ENCODE measurements at regions not wholly inside any gene's neighbourhood (a gene's known extent, or its start where the extent isn't known, plus 50 kb on each side); places are given as distances from the start of the nearest gene placed in this dataset.

DNA sequence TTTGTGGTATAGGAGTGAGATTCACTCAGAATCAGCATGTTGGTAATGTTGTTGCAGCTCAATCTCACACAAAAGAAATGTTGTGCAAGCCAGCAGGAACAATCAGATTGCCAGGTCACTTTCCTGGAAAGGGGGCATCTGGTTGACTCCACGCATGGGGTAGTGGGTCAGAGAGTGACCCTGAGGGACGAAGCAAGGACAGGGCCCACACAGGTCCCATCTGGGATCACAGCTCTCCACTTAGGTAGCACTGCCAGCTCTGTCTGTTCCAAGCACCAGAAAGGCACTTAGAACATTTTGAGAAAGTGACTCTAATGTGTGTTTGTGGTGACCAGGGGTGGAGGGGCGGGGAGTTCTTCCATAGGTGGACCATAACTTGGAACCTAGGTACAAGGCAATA is 109.5 kb downstream of the RASSF10 start (continued):
- no peak for TF ChIP-seq ZNF138 (tag by site-specific recombination; IDR thresholded peaks at IDR 0.05; ENCODE audit: borderline replicate concordance)

DNA sequence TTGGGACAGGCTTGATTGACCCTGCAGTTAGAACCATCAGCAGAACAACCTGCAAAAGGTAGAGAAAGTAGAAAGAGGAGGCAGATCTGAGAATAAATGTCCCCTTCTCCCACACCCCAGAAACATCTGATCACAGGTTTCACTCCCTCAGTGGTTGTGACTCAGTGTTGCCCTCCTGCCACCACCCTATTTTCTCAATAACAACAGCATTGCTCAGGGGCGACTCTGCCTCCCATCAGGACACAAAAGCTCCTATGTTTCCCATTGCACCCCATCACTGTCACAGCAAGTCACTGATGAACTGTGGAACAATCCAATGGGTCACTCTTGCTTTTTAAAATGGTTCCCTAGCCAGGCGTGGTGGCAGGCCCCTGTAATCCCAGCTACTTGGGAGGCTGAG is 110.2 kb downstream of the RASSF10 start:
- Histone ChIP-seq H3K4me1 (ENCODE audit: control insufficient read depth, insufficient read depth, low read length) (no peaks in the 10 kb centered on the region), H3K36me3 (ENCODE audit: control insufficient read depth in 2 of 2, insufficient read depth in 1 of 2, low read length in 2 of 2) (no peaks in the 10 kb centered on the region), H3K4me3 (ENCODE audit: low read depth, low read length) (no peak overlapping the region), H3K27ac (ENCODE audit: extremely low read depth, low read depth, low read length) (no peak overlapping the region), H3K9me3 (ENCODE audit: control insufficient read depth, insufficient read depth, low read depth, low read length) (no peaks in the 10 kb centered on the region)
- ChIA-PET POLR2A (no interaction called here), CTCF (no interaction called here)
- TF ChIP-seq GFI1B (tag by site-specific recombination; IDR thresholded peaks at IDR 0.05) (no peak), ZNF560 (tag by site-specific recombination; IDR thresholded peaks at IDR 0.05; ENCODE audit: borderline replicate concordance) (no peak), ZNF843 (tag by site-specific recombination; IDR thresholded peaks at IDR 0.05) (no peak)
- TF ChIP-seq, protein P1, sequence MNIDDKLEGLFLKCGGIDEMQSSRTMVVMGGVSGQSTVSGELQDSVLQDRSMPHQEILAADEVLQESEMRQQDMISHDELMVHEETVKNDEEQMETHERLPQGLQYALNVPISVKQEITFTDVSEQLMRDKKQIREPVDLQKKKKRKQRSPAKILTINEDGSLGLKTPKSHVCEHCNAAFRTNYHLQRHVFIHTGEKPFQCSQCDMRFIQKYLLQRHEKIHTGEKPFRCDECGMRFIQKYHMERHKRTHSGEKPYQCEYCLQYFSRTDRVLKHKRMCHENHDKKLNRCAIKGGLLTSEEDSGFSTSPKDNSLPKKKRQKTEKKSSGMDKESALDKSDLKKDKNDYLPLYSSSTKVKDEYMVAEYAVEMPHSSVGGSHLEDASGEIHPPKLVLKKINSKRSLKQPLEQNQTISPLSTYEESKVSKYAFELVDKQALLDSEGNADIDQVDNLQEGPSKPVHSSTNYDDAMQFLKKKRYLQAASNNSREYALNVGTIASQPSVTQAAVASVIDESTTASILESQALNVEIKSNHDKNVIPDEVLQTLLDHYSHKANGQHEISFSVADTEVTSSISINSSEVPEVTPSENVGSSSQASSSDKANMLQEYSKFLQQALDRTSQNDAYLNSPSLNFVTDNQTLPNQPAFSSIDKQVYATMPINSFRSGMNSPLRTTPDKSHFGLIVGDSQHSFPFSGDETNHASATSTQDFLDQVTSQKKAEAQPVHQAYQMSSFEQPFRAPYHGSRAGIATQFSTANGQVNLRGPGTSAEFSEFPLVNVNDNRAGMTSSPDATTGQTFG (tag by site-specific recombination; IDR thresholded peaks at IDR 0.05; ENCODE audit: borderline replicate concordance) = no peak

DNA sequence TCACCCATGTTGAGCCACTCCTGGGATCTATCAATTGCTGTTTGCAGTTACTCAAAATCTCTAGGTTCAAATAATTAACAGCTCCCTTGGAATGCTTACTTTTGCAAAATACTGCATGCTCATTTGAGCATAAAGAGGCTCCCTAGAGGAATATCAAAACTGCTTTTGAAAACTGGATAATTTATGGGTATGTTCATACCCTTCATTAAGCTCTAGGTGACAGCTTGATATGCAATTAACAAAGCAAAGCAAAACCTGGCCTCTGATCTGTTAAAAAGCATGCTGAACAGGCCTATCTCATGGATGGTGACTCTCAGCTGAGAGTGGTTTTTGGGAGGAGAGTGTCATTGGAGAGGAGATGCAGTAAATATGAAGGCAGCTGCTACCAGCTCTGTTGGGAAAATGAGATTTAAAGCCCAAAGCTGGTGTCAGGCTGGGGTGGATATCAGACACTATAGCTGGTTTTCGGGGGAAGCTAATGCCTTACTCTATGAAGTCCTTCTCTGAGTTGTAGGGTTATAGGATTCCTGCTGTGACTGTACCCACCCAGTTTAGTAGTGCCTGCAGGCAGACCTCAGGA is 110.9 kb downstream of the RASSF10 start:
- no peaks in the 10 kb centered on the region for H3K9me3 ChIP-seq (ENCODE audit: control insufficient read depth, insufficient read depth, low read depth, low read length)
- H3K27ac ChIP-seq (ENCODE audit: extremely low read depth, low read depth, low read length) = no peak overlapping the region
- POLR2A ChIA-PET = no interaction called here
- CTCF ChIA-PET = interaction anchor here (0.6 to 1.0 kb wide), 4 partner anchors 9 to 544 kb away, joined by 3 to 4 read pairs (median 3); no protein-coding TSS in a partner anchor
- TF ChIP-seq, protein P2, sequence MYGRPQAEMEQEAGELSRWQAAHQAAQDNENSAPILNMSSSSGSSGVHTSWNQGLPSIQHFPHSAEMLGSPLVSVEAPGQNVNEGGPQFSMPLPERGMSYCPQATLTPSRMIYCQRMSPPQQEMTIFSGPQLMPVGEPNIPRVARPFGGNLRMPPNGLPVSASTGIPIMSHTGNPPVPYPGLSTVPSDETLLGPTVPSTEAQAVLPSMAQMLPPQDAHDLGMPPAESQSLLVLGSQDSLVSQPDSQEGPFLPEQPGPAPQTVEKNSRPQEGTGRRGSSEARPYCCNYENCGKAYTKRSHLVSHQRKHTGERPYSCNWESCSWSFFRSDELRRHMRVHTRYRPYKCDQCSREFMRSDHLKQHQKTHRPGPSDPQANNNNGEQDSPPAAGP (tag by site-specific recombination; IDR thresholded peaks at IDR 0.05) = no peak
- TF ChIP-seq ZNF785 (tag by site-specific recombination; IDR thresholded peaks at IDR 0.05) (no peak), ZNF138 (tag by site-specific recombination; IDR thresholded peaks at IDR 0.05; ENCODE audit: borderline replicate concordance) (no peak)
- H3K4me3 ChIP-seq (ENCODE audit: low read depth, low read length) = no peak overlapping the region
- no peaks in the 10 kb centered on the region for H3K36me3 ChIP-seq (ENCODE audit: control insufficient read depth in 2 of 2, insufficient read depth in 1 of 2, low read length in 2 of 2)
- H3K4me1 ChIP-seq (ENCODE audit: control insufficient read depth, insufficient read depth, low read length) = no peaks in the 10 kb centered on the region

DNA sequence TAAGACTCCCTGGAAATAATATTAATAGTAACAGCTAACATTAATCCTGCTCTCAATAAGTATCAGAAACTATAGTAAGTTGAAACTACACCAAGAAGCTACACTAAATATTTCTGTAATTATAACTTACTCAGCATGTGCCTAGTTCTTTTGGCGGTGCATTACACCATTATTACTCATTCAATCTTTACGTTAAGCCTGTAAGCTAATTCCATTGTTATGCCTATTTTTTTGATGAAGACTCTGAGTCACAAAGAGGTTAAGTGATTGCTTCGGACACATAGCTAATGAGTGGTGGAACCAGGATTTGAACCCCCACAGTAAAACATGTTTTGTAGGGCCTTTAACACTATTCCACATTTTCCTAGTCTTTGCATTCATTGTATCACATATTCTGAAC is 111.6 kb downstream of the RASSF10 start:
- H3K4me1 ChIP-seq (ENCODE audit: control insufficient read depth, insufficient read depth, low read length) = no peaks in the 10 kb centered on the region
- no peaks in the 10 kb centered on the region for H3K36me3 ChIP-seq (ENCODE audit: control insufficient read depth in 2 of 2, insufficient read depth in 1 of 2, low read length in 2 of 2)
- POLR2A ChIA-PET = no interaction called here
- CTCF ChIA-PET = interaction anchor here (0.6 to 1.0 kb wide), 5 partner anchors 8 to 544 kb away, joined by 3 to 4 read pairs (median 3); no protein-coding TSS in a partner anchor
- H3K9me3 ChIP-seq (ENCODE audit: control insufficient read depth, insufficient read depth, low read depth, low read length) = no peaks in the 10 kb centered on the region
- H3K4me3 ChIP-seq (ENCODE audit: low read depth, low read length) = no peak overlapping the region
- H3K27ac ChIP-seq (ENCODE audit: extremely low read depth, low read depth, low read length) = no peak overlapping the region
- TF ChIP-seq ZNF184 (tag by site-specific recombination; IDR thresholded peaks at IDR 0.05) (no peak), ZNF274 (IDR thresholded peaks at IDR 0.05; ENCODE audit: low read length) (no peak), ZNF274 (tag by site-specific recombination; IDR thresholded peaks at IDR 0.05; ENCODE audit: borderline replicate concordance) (no peak), SETDB1 (IDR thresholded peaks at IDR 0.05; ENCODE audit: insufficient read length, low read length) (no peak), ZSCAN23 (tag by site-specific recombination; IDR thresholded peaks at IDR 0.05) (no peak)
- TF ChIP-seq, protein P3, sequence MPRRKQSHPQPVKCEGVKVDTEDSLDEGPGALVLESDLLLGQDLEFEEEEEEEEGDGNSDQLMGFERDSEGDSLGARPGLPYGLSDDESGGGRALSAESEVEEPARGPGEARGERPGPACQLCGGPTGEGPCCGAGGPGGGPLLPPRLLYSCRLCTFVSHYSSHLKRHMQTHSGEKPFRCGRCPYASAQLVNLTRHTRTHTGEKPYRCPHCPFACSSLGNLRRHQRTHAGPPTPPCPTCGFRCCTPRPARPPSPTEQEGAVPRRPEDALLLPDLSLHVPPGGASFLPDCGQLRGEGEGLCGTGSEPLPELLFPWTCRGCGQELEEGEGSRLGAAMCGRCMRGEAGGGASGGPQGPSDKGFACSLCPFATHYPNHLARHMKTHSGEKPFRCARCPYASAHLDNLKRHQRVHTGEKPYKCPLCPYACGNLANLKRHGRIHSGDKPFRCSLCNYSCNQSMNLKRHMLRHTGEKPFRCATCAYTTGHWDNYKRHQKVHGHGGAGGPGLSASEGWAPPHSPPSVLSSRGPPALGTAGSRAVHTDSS (tag by site-specific recombination; IDR thresholded peaks at IDR 0.05) = no peak
- TF ChIP-seq, protein P4, sequence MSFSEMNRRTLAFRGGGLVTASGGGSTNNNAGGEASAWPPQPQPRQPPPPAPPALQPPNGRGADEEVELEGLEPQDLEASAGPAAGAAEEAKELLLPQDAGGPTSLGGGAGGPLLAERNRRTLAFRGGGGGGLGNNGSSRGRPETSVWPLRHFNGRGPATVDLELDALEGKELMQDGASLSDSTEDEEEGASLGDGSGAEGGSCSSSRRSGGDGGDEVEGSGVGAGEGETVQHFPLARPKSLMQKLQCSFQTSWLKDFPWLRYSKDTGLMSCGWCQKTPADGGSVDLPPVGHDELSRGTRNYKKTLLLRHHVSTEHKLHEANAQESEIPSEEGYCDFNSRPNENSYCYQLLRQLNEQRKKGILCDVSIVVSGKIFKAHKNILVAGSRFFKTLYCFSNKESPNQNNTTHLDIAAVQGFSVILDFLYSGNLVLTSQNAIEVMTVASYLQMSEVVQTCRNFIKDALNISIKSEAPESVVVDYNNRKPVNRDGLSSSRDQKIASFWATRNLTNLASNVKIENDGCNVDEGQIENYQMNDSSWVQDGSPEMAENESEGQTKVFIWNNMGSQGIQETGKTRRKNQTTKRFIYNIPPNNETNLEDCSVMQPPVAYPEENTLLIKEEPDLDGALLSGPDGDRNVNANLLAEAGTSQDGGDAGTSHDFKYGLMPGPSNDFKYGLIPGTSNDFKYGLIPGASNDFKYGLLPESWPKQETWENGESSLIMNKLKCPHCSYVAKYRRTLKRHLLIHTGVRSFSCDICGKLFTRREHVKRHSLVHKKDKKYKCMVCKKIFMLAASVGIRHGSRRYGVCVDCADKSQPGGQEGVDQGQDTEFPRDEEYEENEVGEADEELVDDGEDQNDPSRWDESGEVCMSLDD (tag by site-specific recombination; IDR thresholded peaks at IDR 0.05) = no peak
- TF ChIP-seq, protein P5, sequence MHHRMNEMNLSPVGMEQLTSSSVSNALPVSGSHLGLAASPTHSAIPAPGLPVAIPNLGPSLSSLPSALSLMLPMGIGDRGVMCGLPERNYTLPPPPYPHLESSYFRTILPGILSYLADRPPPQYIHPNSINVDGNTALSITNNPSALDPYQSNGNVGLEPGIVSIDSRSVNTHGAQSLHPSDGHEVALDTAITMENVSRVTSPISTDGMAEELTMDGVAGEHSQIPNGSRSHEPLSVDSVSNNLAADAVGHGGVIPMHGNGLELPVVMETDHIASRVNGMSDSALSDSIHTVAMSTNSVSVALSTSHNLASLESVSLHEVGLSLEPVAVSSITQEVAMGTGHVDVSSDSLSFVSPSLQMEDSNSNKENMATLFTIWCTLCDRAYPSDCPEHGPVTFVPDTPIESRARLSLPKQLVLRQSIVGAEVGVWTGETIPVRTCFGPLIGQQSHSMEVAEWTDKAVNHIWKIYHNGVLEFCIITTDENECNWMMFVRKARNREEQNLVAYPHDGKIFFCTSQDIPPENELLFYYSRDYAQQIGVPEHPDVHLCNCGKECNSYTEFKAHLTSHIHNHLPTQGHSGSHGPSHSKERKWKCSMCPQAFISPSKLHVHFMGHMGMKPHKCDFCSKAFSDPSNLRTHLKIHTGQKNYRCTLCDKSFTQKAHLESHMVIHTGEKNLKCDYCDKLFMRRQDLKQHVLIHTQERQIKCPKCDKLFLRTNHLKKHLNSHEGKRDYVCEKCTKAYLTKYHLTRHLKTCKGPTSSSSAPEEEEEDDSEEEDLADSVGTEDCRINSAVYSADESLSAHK (tag by site-specific recombination; IDR thresholded peaks at IDR 0.05) = no peak
- TF ChIP-seq, protein P1 (tag by site-specific recombination; IDR thresholded peaks at IDR 0.05; ENCODE audit: borderline replicate concordance) = no peak

Measured in HEK293 (cell line).